ENCODE measurements at regions not wholly inside any gene's neighbourhood (a gene's known extent, or its start where the extent isn't known, plus 50 kb on each side); places are given as distances from the start of the nearest gene placed in this dataset.

DNA sequence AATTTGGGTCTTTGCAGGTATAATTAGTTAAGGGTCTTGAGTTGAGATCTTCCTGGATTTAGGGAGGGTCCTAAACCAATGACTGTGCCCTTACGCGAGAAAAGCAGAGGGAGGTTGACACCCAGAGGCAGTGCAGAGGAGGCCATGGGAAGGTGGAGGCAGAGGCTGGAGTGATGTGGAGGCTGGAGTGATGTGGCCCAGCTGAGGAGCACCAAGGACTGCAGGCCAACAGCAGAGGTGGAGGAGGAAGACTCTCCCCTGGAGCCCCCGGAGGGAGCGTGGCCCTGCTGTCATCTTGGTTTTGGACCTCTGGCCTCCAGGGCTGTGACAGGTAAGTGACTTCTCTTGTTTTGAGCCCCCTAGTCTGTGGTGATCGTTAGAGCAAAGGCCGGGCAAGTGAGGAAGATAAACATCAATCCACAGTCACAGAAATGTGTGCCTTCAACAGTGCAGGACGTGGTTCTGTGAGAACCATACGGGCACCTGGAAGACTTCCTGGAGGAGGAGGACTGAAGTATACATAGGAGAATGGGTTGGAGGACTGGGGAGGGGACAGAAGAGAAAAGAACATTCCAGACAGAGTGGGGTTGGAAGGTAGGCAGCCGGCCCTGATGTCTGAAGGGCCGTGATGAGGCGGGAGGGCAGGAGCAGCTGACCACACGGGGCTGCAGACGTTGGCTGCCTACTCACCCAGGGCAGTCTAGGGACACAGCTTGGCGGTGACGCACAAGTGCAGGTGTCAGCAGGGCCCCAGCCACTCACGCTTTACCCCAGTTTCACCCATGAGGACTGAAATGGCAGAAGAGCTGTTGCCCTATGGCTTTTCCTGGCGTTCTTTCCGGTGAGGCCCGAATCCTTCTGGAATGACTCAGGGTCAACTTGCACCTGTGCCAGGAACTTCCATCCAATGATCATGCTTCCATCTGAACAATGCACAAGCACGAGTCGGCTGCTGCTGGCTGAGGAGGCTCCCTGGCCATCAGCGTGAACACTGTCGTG lies 270.2 kb downstream of the CTTN start:
- H3K79me2 ChIP-seq (replicated peaks; ENCODE audit: insufficient read depth) = no peaks in the 10 kb centered on the region
- Mint-ChIP-seq H3K27ac (no peak overlapping the region), H3K9me3 (no peaks in the 10 kb centered on the region; the same call in 1 of the 3 replicates), H3K27me3 (ENCODE audit: insufficient read depth, low read depth, poor library complexity) (peaks cover 34% of the 10 kb centered on the region), H3K36me3 (ENCODE audit: low read depth) (peaks cover 12% of the 10 kb centered on the region), H3K4me3 (no peak overlapping the region), H3K4me1 (peaks cover 34% of the 10 kb centered on the region)
- H3K4me3 ChIP-seq = no peak overlapping the region
- ATAC-seq (no peak), DNase-seq (ENCODE audit: low spot score) (no peak)
- H4K20me1 ChIP-seq (replicated peaks; ENCODE audit: insufficient read depth) = no peaks in the 10 kb centered on the region
- H3K36me3 ChIP-seq (ENCODE audit: insufficient read depth) = no peaks in the 10 kb centered on the region
- H3K9me2 ChIP-seq (ENCODE audit: insufficient read depth) = no peaks in the 10 kb centered on the region
- no peak overlapping the region for H3K27ac ChIP-seq (ENCODE audit: low read depth)
- TF ChIP-seq, protein P1, sequence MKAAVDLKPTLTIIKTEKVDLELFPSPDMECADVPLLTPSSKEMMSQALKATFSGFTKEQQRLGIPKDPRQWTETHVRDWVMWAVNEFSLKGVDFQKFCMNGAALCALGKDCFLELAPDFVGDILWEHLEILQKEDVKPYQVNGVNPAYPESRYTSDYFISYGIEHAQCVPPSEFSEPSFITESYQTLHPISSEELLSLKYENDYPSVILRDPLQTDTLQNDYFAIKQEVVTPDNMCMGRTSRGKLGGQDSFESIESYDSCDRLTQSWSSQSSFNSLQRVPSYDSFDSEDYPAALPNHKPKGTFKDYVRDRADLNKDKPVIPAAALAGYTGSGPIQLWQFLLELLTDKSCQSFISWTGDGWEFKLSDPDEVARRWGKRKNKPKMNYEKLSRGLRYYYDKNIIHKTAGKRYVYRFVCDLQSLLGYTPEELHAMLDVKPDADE (IDR thresholded peaks at IDR 0.05) = no peak
- no peak for TF ChIP-seq STAT1 (IDR thresholded peaks at IDR 0.05; ENCODE audit: unreplicated experiment)
- no peak for TF ChIP-seq POLR2AphosphoS5 (IDR thresholded peaks at IDR 0.05; ENCODE audit: low read depth)
- TF ChIP-seq NANOG (IDR thresholded peaks at IDR 0.05; ENCODE audit: borderline replicate concordance) = no peak
- H3K4me1 ChIP-seq (ENCODE audit: insufficient read depth) = peaks cover 9% of the 10 kb centered on the region
- no peaks in the 10 kb centered on the region for H3K27me3 ChIP-seq (ENCODE audit: insufficient read depth)
- 0 out of 2 replicates have a peak, but pooled peaks cover 3% of the 10 kb centered on the region for H3F3A ChIP-seq (replicated peaks; ENCODE audit: low read depth)
- no peak overlapping the region for H3K4me2 ChIP-seq
- H2AFZ ChIP-seq = no peak overlapping the region

DNA sequence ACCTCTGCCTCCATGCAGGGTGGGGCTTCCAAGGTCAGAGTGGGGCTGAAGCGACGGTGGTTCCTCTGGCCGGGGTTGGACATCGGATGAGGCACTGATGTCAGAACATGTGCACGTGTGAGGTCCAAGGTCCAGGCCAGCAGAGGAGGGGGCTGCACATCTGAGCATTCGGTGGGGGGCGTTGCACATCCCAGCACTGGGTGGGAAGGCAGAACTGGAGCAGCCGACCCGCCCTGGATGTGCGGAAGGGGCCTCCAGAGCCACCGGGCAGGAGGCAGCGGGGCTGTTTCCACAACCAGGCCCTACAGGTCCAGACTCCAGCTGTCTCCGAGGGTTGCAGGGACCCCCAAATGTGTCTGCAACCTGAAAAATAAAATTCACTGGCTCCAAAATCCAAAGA lies 271.0 kb downstream of the CTTN start:
- Mint-ChIP-seq H3K27me3 (ENCODE audit: insufficient read depth, low read depth, poor library complexity) (peaks cover 38% of the 10 kb centered on the region), H3K4me3 (no peak overlapping the region), H3K27ac (no peak overlapping the region), H3K4me1 (peaks cover 41% of the 10 kb centered on the region), H3K36me3 (ENCODE audit: low read depth) (peaks cover 12% of the 10 kb centered on the region), H3K9me3 (no peaks in the 10 kb centered on the region; the same call in 1 of the 3 replicates)
- Histone ChIP-seq H3K4me2 (no peak overlapping the region), H3K4me3 (no peak overlapping the region), H3K27me3 (ENCODE audit: insufficient read depth) (no peaks in the 10 kb centered on the region), H3K27ac (ENCODE audit: low read depth) (no peak overlapping the region), H3K4me1 (ENCODE audit: insufficient read depth) (peaks cover 9% of the 10 kb centered on the region), H2AFZ (no peak overlapping the region), H3K79me2 (replicated peaks; ENCODE audit: insufficient read depth) (no peaks in the 10 kb centered on the region), H3K36me3 (ENCODE audit: insufficient read depth) (no peaks in the 10 kb centered on the region), H4K20me1 (replicated peaks; ENCODE audit: insufficient read depth) (no peaks in the 10 kb centered on the region; the same call in 1 of the 2 replicates), H3K9me2 (ENCODE audit: insufficient read depth) (no peaks in the 10 kb centered on the region), H3F3A (replicated peaks; ENCODE audit: low read depth) (0 out of 2 replicates have a peak, but pooled peaks cover 3% of the 10 kb centered on the region)
- ATAC-seq = no peak
- DNase-seq (ENCODE audit: low spot score) = no peak
- no peak for TF ChIP-seq EZH2 (IDR thresholded peaks at IDR 0.05; ENCODE audit: low read depth, unreplicated experiment)
- TF ChIP-seq, protein P1 (IDR thresholded peaks at IDR 0.05) = no peak
- TF ChIP-seq, protein P2, sequence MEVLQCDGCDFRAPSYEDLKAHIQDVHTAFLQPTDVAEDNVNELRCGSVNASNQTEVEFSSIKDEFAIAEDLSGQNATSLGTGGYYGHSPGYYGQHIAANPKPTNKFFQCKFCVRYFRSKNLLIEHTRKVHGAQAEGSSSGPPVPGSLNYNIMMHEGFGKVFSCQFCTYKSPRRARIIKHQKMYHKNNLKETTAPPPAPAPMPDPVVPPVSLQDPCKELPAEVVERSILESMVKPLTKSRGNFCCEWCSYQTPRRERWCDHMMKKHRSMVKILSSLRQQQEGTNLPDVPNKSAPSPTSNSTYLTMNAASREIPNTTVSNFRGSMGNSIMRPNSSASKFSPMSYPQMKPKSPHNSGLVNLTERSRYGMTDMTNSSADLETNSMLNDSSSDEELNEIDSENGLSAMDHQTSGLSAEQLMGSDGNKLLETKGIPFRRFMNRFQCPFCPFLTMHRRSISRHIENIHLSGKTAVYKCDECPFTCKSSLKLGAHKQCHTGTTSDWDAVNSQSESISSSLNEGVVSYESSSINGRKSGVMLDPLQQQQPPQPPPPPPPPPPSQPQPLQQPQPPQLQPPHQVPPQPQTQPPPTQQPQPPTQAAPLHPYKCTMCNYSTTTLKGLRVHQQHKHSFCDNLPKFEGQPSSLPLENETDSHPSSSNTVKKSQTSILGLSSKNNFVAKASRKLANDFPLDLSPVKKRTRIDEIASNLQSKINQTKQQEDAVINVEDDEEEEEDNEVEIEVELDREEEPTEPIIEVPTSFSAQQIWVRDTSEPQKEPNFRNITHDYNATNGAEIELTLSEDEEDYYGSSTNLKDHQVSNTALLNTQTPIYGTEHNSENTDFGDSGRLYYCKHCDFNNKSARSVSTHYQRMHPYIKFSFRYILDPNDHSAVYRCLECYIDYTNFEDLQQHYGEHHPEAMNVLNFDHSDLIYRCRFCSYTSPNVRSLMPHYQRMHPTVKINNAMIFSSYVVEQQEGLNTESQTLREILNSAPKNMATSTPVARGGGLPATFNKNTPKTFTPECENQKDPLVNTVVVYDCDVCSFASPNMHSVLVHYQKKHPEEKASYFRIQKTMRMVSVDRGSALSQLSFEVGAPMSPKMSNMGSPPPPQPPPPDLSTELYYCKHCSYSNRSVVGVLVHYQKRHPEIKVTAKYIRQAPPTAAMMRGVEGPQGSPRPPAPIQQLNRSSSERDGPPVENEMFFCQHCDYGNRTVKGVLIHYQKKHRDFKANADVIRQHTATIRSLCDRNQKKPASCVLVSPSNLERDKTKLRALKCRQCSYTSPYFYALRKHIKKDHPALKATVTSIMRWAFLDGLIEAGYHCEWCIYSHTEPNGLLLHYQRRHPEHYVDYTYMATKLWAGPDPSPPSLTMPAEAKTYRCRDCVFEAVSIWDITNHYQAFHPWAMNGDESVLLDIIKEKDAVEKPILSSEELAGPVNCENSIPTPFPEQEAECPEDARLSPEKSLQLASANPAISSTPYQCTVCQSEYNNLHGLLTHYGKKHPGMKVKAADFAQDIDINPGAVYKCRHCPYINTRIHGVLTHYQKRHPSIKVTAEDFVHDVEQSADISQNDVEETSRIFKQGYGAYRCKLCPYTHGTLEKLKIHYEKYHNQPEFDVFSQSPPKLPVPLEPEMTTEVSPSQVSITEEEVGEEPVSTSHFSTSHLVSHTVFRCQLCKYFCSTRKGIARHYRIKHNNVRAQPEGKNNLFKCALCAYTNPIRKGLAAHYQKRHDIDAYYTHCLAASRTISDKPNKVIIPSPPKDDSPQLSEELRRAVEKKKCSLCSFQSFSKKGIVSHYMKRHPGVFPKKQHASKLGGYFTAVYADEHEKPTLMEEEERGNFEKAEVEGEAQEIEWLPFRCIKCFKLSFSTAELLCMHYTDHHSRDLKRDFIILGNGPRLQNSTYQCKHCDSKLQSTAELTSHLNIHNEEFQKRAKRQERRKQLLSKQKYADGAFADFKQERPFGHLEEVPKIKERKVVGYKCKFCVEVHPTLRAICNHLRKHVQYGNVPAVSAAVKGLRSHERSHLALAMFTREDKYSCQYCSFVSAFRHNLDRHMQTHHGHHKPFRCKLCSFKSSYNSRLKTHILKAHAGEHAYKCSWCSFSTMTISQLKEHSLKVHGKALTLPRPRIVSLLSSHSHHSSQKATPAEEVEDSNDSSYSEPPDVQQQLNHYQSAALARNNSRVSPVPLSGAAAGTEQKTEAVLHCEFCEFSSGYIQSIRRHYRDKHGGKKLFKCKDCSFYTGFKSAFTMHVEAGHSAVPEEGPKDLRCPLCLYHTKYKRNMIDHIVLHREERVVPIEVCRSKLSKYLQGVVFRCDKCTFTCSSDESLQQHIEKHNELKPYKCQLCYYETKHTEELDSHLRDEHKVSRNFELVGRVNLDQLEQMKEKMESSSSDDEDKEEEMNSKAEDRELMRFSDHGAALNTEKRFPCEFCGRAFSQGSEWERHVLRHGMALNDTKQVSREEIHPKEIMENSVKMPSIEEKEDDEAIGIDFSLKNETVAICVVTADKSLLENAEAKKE (CRISPR knock-in tag; IDR thresholded peaks at IDR 0.05) = no peak
- no peak for TF ChIP-seq ZNF114 (CRISPR knock-in tag; IDR thresholded peaks at IDR 0.05)
- TF ChIP-seq, protein P3, sequence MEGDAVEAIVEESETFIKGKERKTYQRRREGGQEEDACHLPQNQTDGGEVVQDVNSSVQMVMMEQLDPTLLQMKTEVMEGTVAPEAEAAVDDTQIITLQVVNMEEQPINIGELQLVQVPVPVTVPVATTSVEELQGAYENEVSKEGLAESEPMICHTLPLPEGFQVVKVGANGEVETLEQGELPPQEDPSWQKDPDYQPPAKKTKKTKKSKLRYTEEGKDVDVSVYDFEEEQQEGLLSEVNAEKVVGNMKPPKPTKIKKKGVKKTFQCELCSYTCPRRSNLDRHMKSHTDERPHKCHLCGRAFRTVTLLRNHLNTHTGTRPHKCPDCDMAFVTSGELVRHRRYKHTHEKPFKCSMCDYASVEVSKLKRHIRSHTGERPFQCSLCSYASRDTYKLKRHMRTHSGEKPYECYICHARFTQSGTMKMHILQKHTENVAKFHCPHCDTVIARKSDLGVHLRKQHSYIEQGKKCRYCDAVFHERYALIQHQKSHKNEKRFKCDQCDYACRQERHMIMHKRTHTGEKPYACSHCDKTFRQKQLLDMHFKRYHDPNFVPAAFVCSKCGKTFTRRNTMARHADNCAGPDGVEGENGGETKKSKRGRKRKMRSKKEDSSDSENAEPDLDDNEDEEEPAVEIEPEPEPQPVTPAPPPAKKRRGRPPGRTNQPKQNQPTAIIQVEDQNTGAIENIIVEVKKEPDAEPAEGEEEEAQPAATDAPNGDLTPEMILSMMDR (conservative IDR thresholded peaks at IDR 0.05; ENCODE audit: low read depth in 2 of 2) = no peak
- TF ChIP-seq JUNB (IDR thresholded peaks at IDR 0.05; ENCODE audit: unreplicated experiment) = no peak

Data from GM23338 (cell line).